HG03066 (cell line): ENCODE measurements at regions not wholly inside any gene's neighbourhood (a gene's known extent, or its start where the extent isn't known, plus 50 kb on each side); places are given as distances from the start of the nearest gene placed in this dataset.
"Not testable (repeated sequence)": the region's sequence is repeated elsewhere in the genome, so short reads cannot be mapped to it uniquely, and the experiment has no call there.

Source experiments
- ATAC-seq: cut with Tn5 transposase; IDR thresholded peaks from one replicate; pipeline ENCODE4 v1.9.1; 2021; ENCODE audit warnings: low read depth; ENCODE audit not compliant: unreplicated experiment

DNA sequence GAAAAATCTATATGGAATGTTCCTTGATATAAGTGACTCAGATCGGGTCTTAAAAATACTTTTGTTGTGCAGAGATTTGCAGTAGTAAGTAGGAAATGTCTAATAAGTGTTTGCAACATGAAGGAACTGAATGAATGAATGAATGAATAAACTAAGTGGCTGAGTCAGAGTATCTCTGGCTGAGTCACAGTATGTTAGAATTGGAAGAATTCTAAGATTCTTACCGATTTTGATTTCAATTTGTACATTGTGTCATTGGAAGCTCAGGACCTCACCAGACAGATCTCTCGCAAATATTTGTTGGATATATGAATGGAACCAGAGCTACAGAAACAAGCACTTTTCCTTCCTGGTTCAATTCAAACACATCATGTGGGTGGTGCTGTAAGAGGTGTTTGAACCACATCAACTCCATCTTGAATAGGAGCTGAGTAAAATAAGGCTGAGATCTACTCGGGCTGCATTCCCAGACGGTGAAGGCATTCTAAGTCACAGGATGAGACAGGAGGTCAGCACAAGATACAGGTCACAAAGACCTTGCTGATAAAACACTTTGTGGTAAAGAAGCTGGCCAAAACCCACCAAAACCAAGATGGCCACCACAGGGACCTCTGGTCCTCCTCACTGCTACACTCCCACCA is 123.9 kb upstream of the FOXN3 start:
- no peak for ATAC-seq

DNA sequence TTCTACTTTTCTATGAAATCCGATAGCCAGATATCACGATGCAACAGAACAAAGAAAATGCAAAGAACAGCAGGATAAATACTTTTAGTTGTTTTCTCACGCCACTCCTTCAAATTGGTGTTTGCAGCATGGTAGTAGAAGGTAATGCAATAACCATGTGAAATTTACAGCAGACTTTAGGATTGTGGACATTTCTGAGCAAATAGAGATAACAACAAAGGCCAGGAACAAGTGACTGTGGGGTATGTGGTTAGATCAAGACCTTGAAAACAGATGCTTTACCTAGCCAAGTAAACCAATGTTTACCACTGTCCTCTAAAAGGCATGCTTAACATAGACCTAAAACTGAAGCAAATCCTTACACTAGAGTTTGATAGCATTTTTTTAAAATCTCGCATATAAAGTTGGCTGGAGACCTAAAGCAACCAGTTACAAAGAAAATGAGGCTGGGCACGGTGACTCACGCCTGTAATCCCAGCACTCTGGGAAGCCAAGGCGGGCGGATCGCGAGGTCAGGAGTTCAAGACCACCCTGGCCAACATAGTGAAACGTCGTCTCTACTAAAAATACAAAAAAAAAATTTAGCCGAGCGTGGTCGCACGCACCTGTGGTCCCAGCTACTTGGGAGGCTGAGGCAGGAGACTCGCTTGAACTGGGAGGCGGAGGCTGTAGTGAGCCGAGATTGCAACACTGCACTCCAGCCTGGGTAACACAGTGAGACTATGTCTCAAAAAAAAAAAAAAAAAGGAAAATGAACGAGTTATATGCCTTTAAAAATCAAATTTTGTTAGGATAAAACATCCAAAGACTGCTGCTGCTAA is 123.2 kb upstream of the FOXN3 start:
- no peak for ATAC-seq

DNA sequence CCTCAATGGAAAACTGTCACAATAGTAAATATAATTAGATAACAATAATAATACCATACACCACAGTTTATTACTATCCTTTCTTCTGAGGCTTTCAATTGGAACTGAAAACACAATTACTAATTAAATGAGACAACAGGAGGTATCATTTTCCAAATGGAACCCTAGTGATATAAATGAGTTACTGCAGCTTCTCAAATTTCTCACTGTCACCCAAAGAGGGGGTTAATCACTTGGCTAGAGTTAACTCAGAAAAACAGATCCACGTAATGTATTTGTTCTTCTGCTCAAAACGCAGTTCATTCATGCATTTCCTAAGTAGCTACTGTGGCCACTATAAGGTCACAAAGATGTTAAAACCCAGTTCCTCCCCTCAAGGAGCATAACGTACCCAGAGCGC is 120.9 kb upstream of the FOXN3 start:
- ATAC-seq, result no peak

DNA sequence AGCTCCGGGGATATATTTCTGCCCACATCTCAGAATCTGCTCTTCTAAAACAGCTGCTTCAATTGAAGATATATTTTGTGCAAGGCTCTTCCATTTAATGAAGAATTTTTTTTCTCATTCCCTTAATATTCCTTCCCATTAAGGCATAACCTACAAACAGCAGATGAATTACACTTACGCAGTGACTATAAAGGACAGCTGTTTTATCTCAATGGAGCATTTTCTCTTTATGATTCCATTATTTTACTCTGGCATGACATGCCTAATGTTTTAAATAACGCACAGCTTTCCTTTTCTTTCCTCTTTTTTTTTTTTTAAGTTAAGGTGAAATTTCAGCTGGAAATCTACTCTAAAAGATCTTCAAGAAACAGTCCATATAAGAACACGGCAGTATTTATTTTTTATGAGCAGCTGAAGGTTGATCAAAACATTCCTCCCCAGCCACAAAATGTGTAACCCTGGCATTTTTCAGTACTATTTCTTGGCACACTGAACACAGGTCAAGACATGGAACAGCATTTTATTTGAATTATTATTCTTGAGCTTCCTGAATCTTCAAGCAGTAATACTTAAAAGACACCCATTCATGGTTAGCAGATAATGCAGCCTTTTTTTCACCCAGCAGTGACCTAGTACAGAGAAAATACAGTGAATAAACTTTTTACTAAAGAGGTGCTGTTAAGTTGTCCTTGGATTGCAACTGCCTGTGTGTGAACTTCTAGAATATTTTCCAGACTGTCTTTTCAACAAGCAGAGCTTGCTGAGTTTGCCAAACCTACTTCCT is 118.1 kb upstream of the FOXN3 start:
- no peak for ATAC-seq

DNA sequence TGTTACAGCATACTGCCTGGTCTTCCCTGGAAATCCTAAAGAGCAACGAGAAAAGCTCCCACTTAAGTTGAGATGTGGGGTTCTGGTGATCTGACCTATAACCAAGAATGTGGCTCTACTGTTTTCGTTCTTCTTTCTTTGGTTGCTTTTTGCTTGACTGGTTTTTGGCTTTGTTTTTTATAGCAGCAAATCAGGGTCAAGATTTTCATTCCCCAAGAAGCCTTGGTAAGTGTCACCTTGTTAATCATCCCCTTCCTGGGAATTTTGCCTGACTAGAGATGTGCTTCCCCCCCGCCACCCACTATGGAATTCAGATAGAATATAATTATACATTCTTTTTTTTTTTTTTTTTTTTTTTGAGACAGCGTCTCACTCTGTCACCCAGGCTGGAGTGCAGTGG is 116.7 kb upstream of the FOXN3 start:
- ATAC-seq, result no peak

DNA sequence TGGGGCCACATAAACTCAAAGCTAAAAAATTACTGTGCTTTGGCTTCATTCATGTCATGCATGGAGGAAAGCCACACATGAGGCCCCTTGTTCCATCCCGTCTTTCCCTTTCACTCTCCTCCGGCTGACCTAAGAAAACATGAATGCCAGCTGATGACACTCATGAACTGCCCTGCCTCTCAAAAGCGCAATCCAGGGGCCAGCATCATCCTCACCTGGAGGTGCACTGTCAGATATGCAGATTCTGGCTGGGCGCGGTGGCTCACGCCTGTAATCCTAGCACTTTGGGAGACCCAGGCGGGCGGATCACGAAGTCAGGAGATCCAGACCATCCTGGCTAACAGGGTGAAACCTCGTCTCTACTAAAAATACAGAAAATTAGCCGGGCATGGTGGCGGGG is 116.1 kb upstream of the FOXN3 start:
- ATAC-seq, result no peak

DNA sequence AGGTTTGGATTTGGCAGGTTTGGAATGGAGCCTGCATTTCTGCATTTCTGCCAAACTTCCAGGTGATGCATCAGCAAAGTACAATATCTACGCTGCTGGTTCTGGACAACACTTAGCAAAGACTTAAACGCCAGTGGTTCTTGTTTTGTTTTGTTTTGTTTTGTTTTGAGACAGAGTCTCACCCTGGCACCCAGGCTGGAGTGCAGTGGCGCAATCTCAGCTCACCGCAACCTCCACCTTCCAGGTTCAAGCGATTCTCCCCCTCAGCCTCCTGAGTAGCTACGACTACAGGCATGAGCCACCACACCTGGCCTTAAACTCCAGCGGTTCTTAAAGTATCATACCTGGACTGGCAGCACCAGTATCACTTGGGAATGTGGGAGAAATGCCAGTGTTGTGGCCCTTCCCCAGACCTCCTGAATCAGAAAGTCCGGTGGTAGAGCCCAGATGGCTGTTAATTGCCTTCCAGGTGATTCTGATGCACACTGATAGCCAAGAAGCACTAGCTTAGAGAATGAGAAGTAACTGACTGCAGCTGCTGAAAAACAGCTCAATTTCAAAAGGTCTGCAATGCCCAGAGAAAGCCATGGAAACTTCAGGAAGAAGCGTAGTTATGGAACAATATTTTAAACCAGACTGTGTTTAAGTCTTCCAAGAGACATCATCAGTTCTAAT is 114.8 kb upstream of the FOXN3 start:
- ATAC-seq, result no peak

DNA sequence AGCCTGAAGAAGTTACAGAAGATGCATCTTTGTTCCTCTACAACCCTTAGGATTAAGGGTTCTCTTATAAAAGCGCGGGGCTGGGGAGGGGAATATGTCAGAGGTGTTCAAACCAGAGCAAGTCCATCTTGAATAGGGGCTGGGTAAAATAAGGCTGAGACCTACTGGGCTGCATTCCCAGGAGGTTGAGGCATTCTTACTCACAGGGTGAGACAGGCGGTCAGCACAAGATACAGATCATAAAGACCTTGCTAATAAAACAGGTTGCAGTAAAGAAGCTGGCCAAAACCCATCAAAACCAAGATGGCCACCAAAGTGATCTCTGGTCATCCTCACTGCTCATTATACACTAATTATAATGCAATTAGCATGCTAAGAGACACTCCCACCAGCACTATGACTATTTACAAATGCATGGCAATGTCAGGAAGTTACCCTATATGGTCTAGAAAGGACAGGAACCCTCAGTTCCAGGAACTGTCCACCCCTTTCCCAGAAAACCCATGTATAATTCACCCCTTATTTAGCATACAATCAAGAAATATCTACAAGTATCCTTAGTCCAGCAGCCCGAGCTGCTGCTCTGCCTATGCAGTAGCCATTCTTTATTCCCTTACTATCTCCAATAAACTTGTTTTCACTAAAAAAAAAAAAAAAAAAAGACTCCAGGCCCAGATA is 108.1 kb upstream of the FOXN3 start:
- no peak for ATAC-seq

DNA sequence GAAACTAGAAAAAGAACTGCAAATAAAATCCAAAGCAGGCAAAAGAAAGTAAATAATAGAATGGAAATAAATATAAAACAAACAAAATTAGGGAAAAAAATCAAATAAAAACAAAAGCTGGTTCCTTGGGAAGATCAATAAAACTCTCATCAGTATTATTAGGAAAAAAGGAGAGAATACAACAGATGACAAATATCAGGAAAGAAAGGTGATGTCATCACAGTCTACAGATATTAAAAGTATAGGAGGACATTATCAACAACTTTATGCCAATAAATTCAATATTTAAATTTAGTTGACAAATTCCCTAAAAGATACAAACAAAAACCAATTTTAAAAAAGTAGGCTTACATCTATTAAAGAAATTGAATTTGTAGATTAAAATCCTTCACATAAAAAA is 107.4 kb upstream of the FOXN3 start:
- no peak for ATAC-seq

DNA sequence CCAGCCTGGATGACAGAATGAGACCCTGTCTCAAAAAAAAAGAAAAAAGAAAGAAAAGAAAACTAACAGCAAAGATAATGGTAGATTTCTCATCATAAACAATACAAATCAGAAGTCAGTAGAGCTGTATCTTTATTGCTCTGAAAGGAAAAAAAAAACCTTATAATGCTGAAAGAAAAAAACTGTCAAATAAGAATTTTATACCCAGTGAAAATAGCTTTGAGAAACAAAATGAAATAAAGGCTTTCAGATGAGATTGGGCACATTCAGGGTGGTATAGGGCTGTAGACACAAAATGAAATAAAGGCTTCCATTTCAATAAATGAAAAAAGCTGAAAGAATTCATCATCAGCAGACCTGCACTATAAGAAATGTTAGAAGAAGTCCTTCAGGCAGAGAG is 105.0 kb upstream of the FOXN3 start:
- ATAC-seq, result no peak

DNA sequence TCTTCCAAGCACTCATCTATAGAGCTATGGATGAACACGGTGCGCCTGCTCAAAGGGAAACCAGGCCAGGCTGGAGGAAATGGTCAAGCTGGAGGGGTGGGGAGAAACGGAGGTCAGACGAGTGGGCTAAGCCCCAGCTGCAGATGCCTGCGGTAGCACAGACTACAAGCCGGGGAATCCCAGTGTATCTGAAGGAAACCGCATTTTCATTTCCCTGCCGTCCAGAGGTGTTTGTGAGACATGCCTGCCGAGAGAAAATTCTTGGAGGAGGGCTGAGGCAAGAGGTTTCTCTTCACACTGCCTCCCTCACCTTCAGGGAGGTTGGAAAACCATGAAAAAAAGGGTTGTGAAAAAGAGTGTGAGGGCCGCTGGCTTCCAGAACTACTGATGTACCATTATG is 102.0 kb upstream of the FOXN3 start:
- ATAC-seq, result no peak

DNA sequence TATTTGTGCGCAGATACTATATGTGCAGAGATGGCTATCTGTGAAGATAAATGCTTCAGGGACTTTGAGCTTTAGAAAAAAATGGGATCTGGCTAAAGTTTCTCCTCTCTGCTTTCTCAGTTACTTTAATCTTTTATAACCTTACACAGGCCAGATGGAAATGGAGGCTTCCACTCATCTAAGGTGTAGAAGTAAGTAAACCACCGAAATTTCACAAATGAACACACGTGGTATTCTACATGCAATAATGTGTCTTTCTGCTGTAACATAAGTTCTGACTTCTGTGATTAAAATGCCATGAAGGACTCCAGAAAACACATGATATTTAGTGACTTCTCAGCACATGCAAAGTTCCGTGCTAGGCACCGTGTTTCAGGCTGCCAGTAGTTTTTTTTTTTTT is 99.1 kb upstream of the FOXN3 start:
- no peak for ATAC-seq

DNA sequence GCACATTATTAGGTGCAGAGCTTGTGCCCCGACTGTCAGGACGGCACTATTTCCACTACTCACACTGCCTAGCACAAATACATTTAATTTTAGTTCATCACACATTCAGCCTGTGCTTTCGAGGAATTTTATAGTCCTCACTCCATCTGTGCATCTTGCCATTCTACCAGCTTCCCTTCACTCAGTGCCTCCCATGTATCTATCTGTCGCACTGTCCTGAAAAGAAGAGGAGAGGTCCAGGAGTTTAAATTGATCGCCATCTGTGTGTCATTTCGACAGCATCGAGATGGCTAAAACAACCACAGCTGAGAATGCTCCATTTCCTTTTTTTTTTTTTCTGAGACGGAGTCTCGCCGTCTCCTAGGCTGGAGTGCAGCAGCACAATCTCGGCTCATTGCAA is 97.6 kb upstream of the FOXN3 start:
- ATAC-seq, result no peak

DNA sequence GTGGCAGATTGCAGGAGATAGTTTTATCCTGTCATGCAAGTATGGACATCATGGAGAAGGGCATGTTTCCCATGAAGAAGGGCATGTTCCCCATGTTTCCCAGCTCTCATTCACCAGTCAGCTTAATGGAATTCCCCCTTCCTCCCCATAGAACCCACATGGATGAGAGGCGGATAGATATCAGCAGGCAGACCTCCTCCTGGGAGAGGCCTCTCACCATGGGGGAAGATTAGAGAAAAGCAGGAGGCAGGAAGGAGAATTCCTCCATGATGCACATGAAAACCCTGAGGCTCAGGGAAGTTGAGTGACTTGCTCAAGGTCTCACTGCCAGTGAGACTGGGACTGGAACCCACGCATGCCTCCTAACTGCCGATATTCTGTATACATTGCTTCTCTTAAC is 92.9 kb upstream of the FOXN3 start:
- no peak for ATAC-seq

DNA sequence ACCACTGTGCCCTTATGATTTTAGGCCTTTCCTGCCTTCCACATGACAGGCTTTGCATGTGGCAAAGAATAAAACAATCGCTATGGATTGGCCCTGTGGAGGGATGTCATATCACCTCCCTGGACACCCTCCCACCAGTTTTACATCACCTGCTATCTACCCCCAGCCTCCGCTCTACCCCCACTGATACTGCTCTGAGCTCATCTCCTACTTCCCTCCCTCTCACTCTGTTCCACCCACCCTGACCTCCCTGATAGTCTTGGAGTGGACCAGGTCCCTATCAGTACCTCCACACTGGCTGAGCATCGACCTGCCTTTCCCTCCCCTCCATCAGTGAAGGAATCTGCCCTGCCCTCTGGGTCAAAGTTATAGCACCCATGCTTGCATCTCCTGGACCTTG is 91.8 kb upstream of the FOXN3 start:
- no peak for ATAC-seq

DNA sequence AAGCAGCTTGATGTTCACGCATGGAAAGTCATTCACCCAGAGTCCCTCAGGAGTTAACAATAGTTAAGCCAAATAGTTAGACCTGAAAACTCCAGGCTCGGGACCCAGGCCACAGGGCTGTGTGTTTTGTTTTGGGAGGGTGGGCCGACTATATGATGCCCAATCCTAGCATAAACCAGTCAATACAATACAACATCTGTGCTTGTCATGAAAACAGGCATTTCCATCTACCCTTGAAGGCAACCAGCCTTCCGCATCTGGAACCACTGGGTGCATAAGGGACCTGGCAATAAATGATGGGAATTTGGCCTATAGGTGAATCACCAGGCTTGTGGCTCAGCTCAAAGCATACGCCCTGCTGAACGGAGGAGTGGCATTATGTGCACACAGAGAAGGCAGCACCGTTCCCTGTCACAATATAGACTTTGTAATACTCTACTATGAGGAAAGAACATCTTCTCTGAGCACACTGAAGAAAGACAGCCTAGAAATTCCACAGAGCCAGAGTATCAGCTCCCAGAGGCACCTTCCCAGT is 91.0 kb upstream of the FOXN3 start:
- ATAC-seq, result no peak

DNA sequence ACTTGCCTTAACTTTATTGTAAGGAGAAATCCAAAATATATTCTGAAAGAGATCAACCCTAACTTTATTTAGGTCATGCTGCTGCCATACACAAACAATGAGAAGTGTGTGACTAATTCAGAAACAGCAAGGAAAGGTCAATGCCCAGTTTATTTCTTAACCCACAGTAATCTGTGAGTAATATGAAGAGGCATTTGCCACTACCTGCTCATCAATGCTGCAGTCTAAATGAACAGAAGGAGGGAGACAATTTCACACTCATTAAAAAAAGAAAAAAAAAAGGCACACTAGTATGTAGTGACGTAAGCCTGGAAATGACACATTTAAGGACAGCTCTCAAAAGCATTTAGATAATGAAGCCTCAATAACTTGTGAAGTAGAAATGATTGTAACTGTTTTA is 90.5 kb upstream of the FOXN3 start:
- ATAC-seq, result no peak

DNA sequence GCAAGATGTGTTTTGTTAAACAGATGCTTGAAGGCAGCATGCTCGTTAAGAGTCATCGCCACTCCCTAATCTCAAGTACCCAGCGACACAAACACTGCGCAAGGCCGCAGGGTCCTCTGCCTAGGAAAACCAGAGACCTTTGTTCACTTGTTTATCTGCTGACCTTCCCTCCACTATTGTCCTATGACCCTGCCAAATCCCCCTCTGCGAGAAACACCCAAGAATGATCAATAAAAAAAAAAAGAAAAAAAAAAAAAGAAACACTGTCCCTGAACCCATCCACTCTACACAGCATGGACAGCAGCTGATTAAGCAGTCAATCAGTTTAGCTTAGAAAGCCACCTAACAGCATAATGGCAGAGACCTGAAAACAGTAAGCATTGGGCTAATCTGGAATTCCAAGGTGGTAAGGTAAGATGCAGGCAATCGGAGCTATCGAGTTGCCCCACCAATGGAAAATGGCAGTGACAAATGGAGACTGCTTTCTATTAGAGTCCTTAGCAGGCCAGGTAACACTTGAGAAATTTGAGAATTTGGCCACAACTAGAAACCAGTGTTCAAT is 89.9 kb upstream of the FOXN3 start:
- not testable (repeated sequence) for ATAC-seq

DNA sequence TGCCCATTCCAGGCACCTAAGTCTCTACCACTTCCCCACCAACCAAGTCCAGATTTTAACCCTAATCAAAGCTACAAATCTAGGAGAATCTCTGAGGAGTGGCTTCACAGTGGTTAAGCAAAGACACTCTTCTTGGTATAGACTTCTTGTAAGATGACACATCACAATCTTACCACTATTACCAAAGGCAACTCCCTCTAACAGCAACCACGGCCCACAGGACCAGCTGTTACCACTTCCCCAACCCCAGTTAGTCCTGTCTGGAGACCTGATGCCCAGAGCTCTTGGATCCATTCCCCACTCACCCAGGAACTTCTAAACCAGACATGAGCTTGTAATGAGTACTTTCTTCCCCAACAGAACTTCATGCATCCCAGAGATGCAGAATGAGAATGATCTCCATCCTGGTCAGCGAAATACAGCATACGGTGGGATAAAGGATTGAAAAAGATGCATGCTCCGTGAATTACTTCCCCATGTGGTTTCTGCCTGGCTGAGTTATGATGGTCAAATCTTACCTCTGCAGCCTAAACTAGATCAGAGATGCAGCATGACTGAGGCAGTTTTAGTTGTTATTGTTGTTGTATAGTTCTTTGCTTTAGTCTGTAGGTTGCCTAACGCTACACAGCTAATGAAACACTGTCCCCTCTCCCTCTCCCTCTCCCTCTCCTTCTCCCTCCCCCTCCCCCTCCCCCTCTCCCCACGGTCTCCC is 87.7 kb upstream of the FOXN3 start:
- peak; percentile 67 for ATAC-seq
